ENCODE measurements at regions not wholly inside any gene's neighbourhood (a gene's known extent, or its start where the extent isn't known, plus 50 kb on each side); places are given as distances from the start of the nearest gene placed in this dataset.

GRCh38 chr4:121277194-121278105 is 103.4 kb downstream of the QRFPR start:
- WGBS, result 76% methylated on average over 5 of the region's 5 CpGs
- H3K4me3 ChIP-seq, result no peak overlapping the region
- DNase-seq (ENCODE audit: low spot score in 2 of 2), result no peak
- H3K27me3 ChIP-seq, result no peaks in the 10 kb centered on the region
- no peaks in the 10 kb centered on the region for H3K36me3 ChIP-seq
- H3K27ac ChIP-seq, result no peak overlapping the region
- H3K9me3 ChIP-seq, result no peaks in the 10 kb centered on the region
- H3K4me1 ChIP-seq, result no peaks in the 10 kb centered on the region
- no peak for TF ChIP-seq POLR2A (IDR thresholded peaks at IDR 0.05)
- TF ChIP-seq, protein P1, sequence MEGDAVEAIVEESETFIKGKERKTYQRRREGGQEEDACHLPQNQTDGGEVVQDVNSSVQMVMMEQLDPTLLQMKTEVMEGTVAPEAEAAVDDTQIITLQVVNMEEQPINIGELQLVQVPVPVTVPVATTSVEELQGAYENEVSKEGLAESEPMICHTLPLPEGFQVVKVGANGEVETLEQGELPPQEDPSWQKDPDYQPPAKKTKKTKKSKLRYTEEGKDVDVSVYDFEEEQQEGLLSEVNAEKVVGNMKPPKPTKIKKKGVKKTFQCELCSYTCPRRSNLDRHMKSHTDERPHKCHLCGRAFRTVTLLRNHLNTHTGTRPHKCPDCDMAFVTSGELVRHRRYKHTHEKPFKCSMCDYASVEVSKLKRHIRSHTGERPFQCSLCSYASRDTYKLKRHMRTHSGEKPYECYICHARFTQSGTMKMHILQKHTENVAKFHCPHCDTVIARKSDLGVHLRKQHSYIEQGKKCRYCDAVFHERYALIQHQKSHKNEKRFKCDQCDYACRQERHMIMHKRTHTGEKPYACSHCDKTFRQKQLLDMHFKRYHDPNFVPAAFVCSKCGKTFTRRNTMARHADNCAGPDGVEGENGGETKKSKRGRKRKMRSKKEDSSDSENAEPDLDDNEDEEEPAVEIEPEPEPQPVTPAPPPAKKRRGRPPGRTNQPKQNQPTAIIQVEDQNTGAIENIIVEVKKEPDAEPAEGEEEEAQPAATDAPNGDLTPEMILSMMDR (IDR thresholded peaks at IDR 0.05), result no peak
- TF ChIP-seq EP300 (IDR thresholded peaks at IDR 0.05), result no peak
- no peak for TF ChIP-seq POLR2AphosphoS5 (IDR thresholded peaks at IDR 0.05)

- Histone ChIP-seq H3K4me1 (no peaks in the 10 kb centered on the region), H3K9me3 (no peaks in the 10 kb centered on the region), H3K27me3 (no peaks in the 10 kb centered on the region), H3K27ac (no peak overlapping the region), H3K4me3 (no peak overlapping the region), H3K36me3 (no peaks in the 10 kb centered on the region)
- 70% methylated on average over 3 of the region's 3 CpGs for WGBS
- TF ChIP-seq EP300 (IDR thresholded peaks at IDR 0.05), result no peak
- TF ChIP-seq POLR2A (IDR thresholded peaks at IDR 0.05), result no peak
- TF ChIP-seq POLR2AphosphoS5 (IDR thresholded peaks at IDR 0.05), result no peak
- TF ChIP-seq, protein P1 (IDR thresholded peaks at IDR 0.05), result no peak
- DNase-seq (ENCODE audit: low spot score in 2 of 2), result no peak
Measured at GRCh38 chr4:121273191-121273590, 107.6 kb downstream of the QRFPR start.

- Histone ChIP-seq H3K4me3 (no peak overlapping the region), H3K27me3 (no peaks in the 10 kb centered on the region), H3K4me1 (no peaks in the 10 kb centered on the region), H3K36me3 (no peaks in the 10 kb centered on the region), H3K9me3 (no peaks in the 10 kb centered on the region), H3K27ac (no peak overlapping the region)
- no peak for TF ChIP-seq EP300 (IDR thresholded peaks at IDR 0.05)
- WGBS, result 41% methylated on average over 2 of the region's 2 CpGs
- no peak for DNase-seq (ENCODE audit: low spot score in 2 of 2)
Measured at GRCh38 chr4:121272526-121272925, 108.3 kb downstream of the QRFPR start.

DNA sequence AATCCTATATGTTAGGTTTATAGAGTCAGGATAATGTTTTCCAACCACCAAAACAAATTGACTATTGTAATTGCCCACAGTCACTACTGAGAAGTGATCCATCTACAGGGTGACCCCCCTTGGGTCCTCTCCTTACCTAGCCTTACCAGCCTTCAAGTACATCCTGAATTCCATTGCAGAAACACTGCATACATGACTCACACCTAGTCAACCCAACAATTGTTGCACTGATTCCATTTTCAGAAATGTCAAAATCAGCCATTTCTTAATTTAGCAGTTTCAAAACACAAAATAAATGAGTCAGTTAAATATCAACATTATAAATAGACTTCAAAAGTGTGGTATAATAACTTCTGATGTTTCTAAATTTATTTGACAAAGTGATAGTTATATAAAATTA is 106.3 kb upstream of the TNIP3 start:
- no peaks in the 10 kb centered on the region for H3K4me1 ChIP-seq
- no peak for DNase-seq (ENCODE audit: low spot score in 2 of 2)

GRCh38 chr4:121269001-121269400 is 104.9 kb upstream of the TNIP3 start:
- Histone ChIP-seq H3K9me3 (no peaks in the 10 kb centered on the region), H3K36me3 (no peaks in the 10 kb centered on the region), H3K27ac (no peak overlapping the region), H3K27me3 (no peaks in the 10 kb centered on the region), H3K4me1 (no peaks in the 10 kb centered on the region), H3K4me3 (no peak overlapping the region)
- WGBS, result 88% methylated on average over 1 of the region's 1 CpG
- TF ChIP-seq EP300 (IDR thresholded peaks at IDR 0.05) (no peak), POLR2AphosphoS5 (IDR thresholded peaks at IDR 0.05) (no peak), POLR2A (IDR thresholded peaks at IDR 0.05) (no peak)
- TF ChIP-seq, protein P1 (IDR thresholded peaks at IDR 0.05), result no peak
- DNase-seq (ENCODE audit: low spot score in 2 of 2), result no peak

More for the DNA sequence above, 106.3 kb upstream of the TNIP3 start:
- no peaks in the 10 kb centered on the region for H3K36me3 ChIP-seq
- no peaks in the 10 kb centered on the region for H3K27me3 ChIP-seq
- no peaks in the 10 kb centered on the region for H3K9me3 ChIP-seq
- TF ChIP-seq, protein P1 (IDR thresholded peaks at IDR 0.05), result no peak
- no peak for TF ChIP-seq POLR2A (IDR thresholded peaks at IDR 0.05)
- no peak for TF ChIP-seq POLR2AphosphoS5 (IDR thresholded peaks at IDR 0.05)
- no peak for TF ChIP-seq EP300 (IDR thresholded peaks at IDR 0.05)
- no peak overlapping the region for H3K4me3 ChIP-seq
- no peak overlapping the region for H3K27ac ChIP-seq
